Fibroblast of mammary gland (primary cell): ENCODE measurements at regions not wholly inside any gene's neighbourhood (a gene's known extent, or its start where the extent isn't known, plus 50 kb on each side); places are given as distances from the start of the nearest gene placed in this dataset.
A peak's percentile ranks its signal among the peaks of the same experiment; 100 is the strongest.
"Not testable (repeated sequence)": the region's sequence is repeated elsewhere in the genome, so short reads cannot be mapped to it uniquely, and the experiment has no call there.

Source experiments
- DNase-seq: peaks from one replicate; pipeline ENCODE4 v3.0.0-alpha.2; 2010; ENCODE audit warnings: low read depth
- H3K4me3 ChIP-seq: 2 replicates; pipeline ENCODE4 v1.5.1; 2011; ENCODE audit warnings: low read depth, mild to moderate bottlenecking, low read length, moderate library complexity; ENCODE audit not compliant: control insufficient read depth
- TF ChIP-seq, protein P1 (sequence below): conservative IDR thresholded peaks from 2 replicates; pipeline ENCODE4 v1.5.1; 2011; ENCODE audit warnings: low read depth, low read length, inconsistent platforms; ENCODE audit not compliant: control insufficient read depth, insufficient read depth

DNA sequence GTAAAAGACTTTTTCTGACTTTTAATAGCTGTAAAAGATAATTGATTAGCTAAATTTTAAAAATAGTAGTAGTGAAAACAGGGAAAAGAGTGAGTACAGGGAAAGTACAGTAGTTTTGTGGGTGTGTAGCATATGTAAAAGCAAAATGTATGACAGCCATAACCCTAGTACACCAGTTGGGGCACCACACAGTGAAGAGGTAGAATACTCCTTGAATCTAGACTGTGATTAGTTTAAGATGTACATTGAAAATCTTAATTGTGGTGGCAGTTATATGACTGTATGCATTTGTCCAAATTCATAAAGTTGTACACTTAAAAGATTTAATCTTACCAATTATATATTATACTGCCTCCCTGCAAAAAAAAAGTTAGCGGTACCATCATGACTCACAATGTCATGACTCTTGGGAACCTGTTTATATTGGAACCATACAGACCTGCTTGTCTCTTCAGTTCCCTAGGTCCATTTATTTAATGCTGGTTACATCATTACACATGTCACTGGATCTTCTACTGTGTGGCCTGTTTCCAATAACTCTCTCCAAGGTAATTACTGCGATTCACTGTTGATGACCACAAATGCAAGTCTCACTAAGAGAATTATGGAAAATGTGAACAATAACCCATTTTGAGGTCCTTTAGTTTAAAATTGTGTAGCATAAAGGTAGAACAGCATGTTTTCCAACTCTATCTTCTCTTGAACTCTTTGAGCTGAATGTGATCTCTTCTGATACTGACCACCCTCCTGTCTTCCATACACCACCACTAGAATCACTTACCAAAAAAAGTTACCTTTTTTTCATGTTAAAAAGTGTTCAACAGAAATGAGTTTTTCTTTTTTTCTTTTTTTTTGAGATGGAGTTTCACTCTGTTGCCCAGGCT, 264.2 kb upstream of the AMIGO2 start:
- no peak overlapping the region for H3K4me3 ChIP-seq
- peak; percentile 78 for DNase-seq
- TF ChIP-seq, protein P1, sequence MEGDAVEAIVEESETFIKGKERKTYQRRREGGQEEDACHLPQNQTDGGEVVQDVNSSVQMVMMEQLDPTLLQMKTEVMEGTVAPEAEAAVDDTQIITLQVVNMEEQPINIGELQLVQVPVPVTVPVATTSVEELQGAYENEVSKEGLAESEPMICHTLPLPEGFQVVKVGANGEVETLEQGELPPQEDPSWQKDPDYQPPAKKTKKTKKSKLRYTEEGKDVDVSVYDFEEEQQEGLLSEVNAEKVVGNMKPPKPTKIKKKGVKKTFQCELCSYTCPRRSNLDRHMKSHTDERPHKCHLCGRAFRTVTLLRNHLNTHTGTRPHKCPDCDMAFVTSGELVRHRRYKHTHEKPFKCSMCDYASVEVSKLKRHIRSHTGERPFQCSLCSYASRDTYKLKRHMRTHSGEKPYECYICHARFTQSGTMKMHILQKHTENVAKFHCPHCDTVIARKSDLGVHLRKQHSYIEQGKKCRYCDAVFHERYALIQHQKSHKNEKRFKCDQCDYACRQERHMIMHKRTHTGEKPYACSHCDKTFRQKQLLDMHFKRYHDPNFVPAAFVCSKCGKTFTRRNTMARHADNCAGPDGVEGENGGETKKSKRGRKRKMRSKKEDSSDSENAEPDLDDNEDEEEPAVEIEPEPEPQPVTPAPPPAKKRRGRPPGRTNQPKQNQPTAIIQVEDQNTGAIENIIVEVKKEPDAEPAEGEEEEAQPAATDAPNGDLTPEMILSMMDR: no peak

DNA sequence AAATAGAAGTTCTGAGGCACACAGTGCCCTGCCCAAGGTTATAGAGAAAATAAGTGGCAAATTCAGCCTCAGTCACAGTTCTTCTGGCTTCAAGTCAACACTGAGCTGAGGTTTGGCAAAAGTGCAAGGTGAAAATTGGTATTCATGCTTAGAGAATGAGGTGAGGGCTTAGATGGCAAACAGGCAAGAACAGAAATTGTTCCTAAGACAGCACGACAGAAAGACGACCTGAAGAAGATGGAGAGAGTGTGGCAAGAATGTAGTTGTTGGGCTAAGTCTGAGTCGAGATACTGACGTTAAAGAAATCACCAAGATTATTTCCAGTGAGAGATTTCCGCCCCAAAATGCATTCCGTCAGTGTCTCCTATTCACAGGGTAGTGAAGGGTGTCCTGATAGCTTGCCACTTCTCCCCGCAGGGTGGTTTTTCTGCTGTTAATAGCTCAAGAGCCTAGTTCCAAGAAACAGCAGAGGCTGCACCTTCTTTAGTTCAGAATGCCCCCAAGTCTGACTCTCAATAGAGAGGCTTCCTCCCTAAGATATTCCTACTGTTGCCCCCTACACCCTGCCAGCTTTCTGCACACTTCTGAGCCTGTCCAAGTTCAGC, 260.8 kb upstream of the AMIGO2 start:
- TF ChIP-seq, protein P1: no peak
- DNase-seq: no peak
- no peak overlapping the region for H3K4me3 ChIP-seq

DNA sequence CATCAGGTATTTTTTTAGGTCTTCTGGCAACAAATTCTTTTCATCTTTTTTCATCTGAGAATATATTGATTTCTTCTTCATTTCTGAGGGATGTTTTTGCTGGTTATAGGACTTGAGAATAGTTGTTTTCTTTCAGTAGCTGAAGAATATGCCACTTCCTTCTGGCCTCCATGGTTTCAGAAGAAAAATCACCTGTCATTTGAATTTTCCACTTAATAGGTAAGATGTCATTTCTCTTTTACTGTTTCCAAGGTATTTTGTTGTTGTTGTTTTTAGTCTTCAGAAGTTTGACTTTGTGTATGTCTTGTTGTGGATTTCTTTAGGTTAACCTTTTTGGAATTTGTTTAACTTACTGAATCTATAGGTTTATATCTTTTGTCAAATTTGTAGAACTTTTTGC, 257.8 kb upstream of the AMIGO2 start:
- no peak for DNase-seq
- TF ChIP-seq, protein P1: no peak
- no peak overlapping the region for H3K4me3 ChIP-seq

DNA sequence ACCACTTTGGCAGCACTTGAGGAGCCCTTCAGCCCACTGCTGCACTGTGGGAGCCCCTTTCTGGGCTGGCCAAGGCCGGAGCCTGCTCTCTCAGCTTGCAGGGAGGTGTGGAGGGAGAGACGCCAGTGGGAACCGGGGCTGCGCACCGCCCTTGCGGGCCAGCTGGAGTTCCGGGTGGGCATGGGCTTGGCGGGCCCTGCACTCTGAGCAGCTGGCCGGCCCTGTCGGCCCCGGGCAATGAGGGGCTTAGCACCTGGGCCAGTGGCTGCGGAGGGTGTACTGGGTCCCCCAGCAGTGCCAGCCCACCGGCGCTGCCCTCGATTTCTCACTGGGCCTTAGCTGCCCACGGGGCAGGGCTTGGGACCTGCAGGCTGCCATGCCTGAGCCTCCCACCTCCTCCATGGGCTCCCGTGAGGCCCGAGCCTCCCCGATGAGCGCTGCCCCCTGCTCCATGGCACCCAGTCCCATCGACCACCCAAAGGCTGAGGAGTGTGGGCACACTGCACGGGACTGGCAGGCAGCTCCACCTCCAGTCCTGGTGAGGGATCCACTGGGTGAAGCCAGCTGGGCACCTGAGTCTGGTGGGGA, 253.6 kb upstream of the AMIGO2 start:
- DNase-seq, H3K4me3 ChIP-seq: not testable (repeated sequence)

DNA sequence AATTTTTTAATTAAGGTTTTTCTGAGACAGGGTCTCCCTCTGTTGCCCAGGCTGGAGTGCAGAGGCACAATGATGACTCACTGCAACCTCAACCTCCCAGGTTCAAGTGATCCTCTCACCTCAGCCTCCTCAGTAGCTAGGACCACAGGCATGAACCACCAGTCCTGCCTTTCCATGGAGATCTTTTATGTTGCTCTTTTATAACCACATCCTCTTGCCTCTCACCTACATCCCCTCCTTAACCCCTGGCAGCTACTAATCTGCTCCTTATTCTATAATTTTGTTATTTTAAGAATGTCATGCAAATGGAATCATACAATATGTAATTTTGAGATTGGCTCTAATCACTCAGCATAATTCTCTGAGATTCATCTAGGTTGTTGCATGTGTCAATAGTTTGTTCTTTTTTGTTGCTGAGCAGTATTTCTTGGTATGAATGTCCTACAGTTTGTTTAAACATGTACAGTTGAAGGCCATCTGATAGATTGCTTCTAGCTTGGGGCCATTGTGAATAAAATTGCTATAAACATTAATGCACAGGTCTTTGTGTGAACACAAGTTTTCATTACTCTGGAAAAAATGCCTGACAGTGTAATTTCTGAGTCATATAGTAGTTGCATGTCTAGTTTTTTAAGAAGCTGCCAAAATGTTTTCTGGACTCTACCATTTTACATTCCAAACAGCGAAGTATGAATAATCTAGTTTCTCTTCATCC, 249.2 kb upstream of the AMIGO2 start:
- TF ChIP-seq, protein P1: no peak
- peak; percentile 41 for DNase-seq
- no peak overlapping the region for H3K4me3 ChIP-seq

DNA sequence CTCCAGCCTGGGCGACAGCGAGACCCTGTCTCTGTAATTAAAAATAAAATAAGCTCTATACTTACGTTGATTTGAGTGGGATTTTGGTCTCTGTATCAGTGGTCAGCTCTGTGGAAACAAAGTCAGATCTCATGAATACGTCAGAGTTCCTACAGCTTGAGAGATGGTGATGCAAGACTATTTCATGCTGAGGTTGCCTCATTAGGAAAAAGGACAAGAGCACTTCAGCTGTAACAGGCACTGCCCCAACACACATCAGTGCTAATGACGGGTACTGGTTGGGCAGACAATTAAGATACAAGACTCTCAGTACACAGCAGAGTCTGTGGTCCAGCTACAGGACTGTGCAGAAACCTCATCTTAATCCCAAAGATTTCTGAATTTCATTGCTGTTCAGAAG, 246.4 kb upstream of the AMIGO2 start:
- TF ChIP-seq, protein P1: no peak
- DNase-seq: no peak
- no peak overlapping the region for H3K4me3 ChIP-seq
